ENCODE measurements at regions not wholly inside any gene's neighbourhood (a gene's known extent, or its start where the extent isn't known, plus 50 kb on each side); places are given as distances from the start of the nearest gene placed in this dataset.
"Not testable (repeated sequence)": the region's sequence is repeated elsewhere in the genome, so short reads cannot be mapped to it uniquely, and the experiment has no call there.

DNA sequence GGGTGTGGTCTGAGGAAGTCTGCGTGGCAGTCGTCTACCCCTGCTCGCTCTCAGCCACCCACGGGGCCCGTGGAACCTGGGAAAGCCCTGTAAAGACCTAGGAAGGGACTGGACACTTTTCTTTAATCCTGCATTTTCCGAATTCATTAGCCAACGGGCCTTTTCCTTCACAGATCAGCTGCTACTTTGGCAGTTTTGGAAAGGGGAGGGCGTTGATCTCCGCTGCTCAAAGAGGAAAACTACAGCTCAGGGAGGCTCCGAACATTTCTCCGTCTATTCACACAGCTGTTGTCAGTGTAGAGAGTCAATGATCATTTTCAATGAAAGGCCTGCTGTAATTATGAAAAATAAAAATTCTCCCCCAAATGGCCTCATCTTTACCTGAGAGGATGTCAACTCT is 450.1 kb upstream of the MKI67 start:
- ATAC-seq, result no peak
- H3K36me3 Mint-ChIP-seq, result no peaks in the 10 kb centered on the region

DNA sequence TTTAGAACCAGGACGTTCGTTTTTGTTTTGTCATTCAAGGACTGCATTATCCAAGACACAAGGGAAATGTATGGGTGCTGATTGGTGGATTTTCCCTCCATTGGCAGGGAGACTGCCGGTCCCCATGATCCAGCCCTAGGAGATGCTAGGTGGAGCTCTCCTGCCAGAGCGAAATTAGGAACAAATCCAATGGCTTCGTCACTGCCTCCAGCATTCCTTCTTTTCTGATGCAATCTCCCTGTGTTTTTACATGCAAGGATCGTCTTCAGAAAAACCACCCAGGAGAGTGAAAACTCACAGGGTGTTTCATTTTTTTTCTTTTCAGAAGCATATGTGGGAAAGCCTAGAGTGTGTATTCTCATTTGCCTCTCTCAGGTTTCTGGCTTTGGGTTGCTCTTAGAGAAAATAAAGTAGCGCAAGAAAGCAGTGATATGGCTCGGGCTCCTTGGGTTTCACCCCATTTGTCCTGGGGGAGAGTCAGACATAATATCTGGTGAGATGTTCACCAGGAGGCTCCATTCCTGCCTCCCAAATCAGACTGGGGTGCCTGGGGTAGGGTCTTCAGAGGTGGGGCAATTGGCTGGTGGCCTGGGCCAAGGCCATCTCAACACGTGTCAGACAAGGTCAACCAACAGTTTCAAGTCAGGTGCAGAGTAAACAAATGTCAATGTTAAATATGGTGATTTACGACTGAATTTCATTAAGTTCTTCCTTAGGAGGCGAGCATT is 450.9 kb upstream of the MKI67 start:
- H3K4me1 Mint-ChIP-seq, result no peaks in the 10 kb centered on the region
- no peak overlapping the region for H3K4me3 Mint-ChIP-seq
- no peak overlapping the region for H3K27ac Mint-ChIP-seq
- H3K36me3 Mint-ChIP-seq, result no peaks in the 10 kb centered on the region
- H3K27me3 Mint-ChIP-seq, result no peaks in the 10 kb centered on the region
- CTCF ChIA-PET, result no interaction called here
- no peak for DNase-seq
- H3K9me3 Mint-ChIP-seq (ENCODE audit: low read depth), result no peaks in the 10 kb centered on the region
- ATAC-seq, result no peak

More for the DNA sequence above, 450.1 kb upstream of the MKI67 start:
- Mint-ChIP-seq H3K4me3 (no peak overlapping the region), H3K27ac (no peak overlapping the region), H3K4me1 (no peaks in the 10 kb centered on the region), H3K27me3 (no peaks in the 10 kb centered on the region), H3K9me3 (ENCODE audit: low read depth) (no peaks in the 10 kb centered on the region)
- CTCF ChIA-PET, result no interaction called here
- no peak for DNase-seq

DNA sequence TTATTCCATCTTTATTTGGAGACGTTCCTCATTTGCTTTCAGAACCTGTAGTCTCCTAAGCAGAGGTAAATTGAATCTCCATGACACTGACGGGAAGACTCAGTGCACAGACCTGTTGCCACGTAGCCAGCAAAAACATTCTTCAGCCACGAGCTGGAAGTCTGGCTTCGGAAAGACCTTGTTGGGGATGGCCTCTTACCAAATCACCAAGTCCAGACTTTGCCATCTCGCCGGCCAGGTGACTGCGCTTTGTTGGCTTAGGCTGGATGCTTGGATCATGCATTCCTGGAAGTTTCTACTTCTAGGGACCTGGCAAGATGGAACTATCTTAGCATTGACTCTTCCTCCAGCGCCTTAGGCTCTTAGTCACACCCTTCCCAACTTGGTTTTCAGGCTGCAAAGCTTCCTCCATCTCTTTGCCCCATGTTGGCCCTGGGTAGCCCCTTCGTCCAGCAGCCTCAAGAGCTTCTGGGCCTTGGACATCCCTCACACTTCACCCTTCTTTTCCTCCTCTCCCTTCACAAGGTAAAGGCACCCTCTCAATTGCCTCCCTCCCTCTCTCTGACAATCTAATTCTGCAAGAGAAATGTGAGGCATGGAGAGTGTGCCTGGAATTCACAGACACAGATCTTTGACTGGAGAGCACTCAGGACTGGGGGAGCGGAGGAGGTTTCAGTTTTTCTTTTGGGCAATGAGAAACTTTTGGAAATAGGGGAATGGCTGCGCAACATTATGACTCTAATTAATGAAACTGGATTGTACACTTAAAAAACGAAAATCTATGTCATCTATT is 451.9 kb upstream of the MKI67 start:
- ATAC-seq (no peak), DNase-seq (no peak)
- no peaks in the 10 kb centered on the region for H3K4me1 Mint-ChIP-seq
- no peak overlapping the region for H3K4me3 Mint-ChIP-seq
- H3K27me3 Mint-ChIP-seq, result no peaks in the 10 kb centered on the region
- no peak overlapping the region for H3K27ac Mint-ChIP-seq
- no peaks in the 10 kb centered on the region for H3K9me3 Mint-ChIP-seq (ENCODE audit: low read depth)
- CTCF ChIA-PET, result no interaction called here
- H3K36me3 Mint-ChIP-seq, result no peaks in the 10 kb centered on the region

GRCh38 chr10:128578766-128579165 is 452.5 kb upstream of the MKI67 start:
- H3K4me1 Mint-ChIP-seq, result no peaks in the 10 kb centered on the region
- CTCF ChIA-PET, result no interaction called here
- no peak for DNase-seq

DNA sequence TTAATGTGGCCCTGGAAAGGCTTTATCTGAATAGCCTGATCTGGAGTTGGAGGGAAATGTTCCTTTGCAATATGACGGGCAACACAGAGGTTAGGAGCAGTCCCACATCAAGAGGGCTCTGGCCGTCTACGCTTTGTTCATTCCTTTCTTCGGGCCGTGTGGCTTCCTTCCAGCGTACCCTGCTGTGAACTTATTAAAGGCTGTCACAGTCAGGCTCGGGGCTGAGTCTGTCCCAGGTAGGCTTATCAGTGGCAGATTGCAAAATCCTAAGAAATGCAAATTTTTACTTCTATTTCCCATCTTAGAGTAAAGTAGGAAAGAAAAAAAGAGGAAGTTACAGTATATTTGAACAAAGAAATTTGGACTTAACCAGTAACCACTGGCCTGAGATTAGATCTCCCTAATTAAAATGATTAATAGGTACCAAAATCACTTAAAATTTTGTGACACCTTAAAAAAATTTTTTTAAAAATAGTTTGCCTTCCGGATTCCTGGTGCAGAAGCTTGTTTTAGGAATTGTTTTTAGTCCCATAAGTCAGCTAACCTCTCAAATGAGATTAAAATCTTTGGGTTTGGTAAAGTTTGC is 453.1 kb upstream of the MKI67 start:
- ATAC-seq, result no peak
- CTCF ChIA-PET, result no interaction called here
- Mint-ChIP-seq H3K4me1 (no peaks in the 10 kb centered on the region), H3K27ac (no peak overlapping the region), H3K9me3 (ENCODE audit: low read depth) (no peaks in the 10 kb centered on the region), H3K27me3 (no peaks in the 10 kb centered on the region), H3K36me3 (no peaks in the 10 kb centered on the region), H3K4me3 (no peak overlapping the region)
- DNase-seq, result no peak

More at GRCh38 chr10:128578766-128579165, 452.5 kb upstream of the MKI67 start:
- ATAC-seq, result no peak
- Mint-ChIP-seq H3K27me3 (no peaks in the 10 kb centered on the region), H3K27ac (no peak overlapping the region), H3K4me3 (no peak overlapping the region), H3K36me3 (no peaks in the 10 kb centered on the region), H3K9me3 (ENCODE audit: low read depth) (no peaks in the 10 kb centered on the region)

DNA sequence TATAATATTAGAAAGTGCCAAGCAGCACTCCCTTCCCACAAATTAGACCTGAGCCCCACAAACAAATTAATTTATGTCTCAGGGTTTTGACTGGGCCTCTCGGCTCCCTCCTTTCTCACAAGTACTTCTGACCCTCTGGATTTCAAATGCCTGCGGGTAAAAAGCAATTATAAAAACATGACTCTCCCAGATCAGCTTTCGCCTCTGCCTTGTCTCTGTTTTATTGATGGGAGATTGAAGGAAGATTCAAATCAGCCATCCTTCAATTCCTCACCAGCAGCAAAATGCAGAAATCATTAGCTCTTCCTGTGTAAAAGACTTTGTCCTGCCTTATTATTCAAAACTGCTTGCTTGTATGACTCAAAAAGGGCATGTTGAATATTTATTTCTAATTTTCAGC is 453.7 kb upstream of the MKI67 start:
- H3K27me3 Mint-ChIP-seq, result no peaks in the 10 kb centered on the region
- H3K27ac Mint-ChIP-seq, result no peak overlapping the region
- no peaks in the 10 kb centered on the region for H3K36me3 Mint-ChIP-seq
- CTCF ChIA-PET, result no interaction called here
- H3K4me3 Mint-ChIP-seq, result no peak overlapping the region
- DNase-seq (no peak), ATAC-seq (no peak)
- no peaks in the 10 kb centered on the region for H3K4me1 Mint-ChIP-seq
- H3K9me3 Mint-ChIP-seq (ENCODE audit: low read depth), result no peaks in the 10 kb centered on the region

- DNase-seq; H3K9me3 Mint-ChIP-seq (ENCODE audit: low read depth); H3K36me3 Mint-ChIP-seq; H3K27me3 Mint-ChIP-seq; ATAC-seq; H3K27ac Mint-ChIP-seq; CTCF ChIA-PET; H3K4me3 Mint-ChIP-seq; H3K4me1 Mint-ChIP-seq: not testable (repeated sequence)
Observed at GRCh38 chr10:128583125-128583524, 456.9 kb upstream of the MKI67 start.

GRCh38 chr10:128586599-128586998 is 460.4 kb upstream of the MKI67 start:
- H3K27ac Mint-ChIP-seq; H3K4me1 Mint-ChIP-seq; CTCF ChIA-PET; ATAC-seq; H3K27me3 Mint-ChIP-seq; H3K4me3 Mint-ChIP-seq; H3K36me3 Mint-ChIP-seq; H3K9me3 Mint-ChIP-seq (ENCODE audit: low read depth); DNase-seq: not testable (repeated sequence)

- ATAC-seq, result no peak
- Mint-ChIP-seq H3K27ac (no peak overlapping the region), H3K36me3 (no peaks in the 10 kb centered on the region), H3K4me1 (no peaks in the 10 kb centered on the region), H3K9me3 (ENCODE audit: low read depth) (no peaks in the 10 kb centered on the region), H3K4me3 (no peak overlapping the region), H3K27me3 (no peaks in the 10 kb centered on the region)
- no peak for DNase-seq
- CTCF ChIA-PET, result no interaction called here
Observed at GRCh38 chr10:128587689-128588088, 461.5 kb upstream of the MKI67 start.

DNA sequence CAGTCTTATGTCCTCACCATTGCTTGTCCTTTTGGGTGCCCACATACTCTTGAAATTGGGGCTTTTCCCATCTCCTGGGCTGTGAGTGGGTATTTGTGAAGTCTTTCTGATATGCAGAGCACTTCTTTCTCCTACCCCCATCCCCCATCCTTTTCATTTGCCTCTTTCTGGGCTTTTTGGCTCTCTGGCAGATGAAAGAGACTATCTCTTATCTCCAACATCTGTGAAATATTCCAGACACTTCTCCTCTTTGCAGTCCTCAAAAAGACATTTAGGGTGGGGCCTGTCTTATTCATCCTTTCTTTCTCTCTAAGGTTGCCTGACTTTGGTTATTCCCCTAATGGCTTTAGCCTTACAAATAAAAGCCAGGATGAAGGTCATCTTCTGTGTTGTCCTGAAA is 462.2 kb upstream of the MKI67 start:
- H3K4me3 Mint-ChIP-seq, result no peak overlapping the region
- no peaks in the 10 kb centered on the region for H3K27me3 Mint-ChIP-seq
- no peaks in the 10 kb centered on the region for H3K4me1 Mint-ChIP-seq
- no peak for DNase-seq
- ATAC-seq, result no peak
- no peaks in the 10 kb centered on the region for H3K9me3 Mint-ChIP-seq (ENCODE audit: low read depth)
- no peak overlapping the region for H3K27ac Mint-ChIP-seq
- H3K36me3 Mint-ChIP-seq, result no peaks in the 10 kb centered on the region
- CTCF ChIA-PET, result no interaction called here

DNA sequence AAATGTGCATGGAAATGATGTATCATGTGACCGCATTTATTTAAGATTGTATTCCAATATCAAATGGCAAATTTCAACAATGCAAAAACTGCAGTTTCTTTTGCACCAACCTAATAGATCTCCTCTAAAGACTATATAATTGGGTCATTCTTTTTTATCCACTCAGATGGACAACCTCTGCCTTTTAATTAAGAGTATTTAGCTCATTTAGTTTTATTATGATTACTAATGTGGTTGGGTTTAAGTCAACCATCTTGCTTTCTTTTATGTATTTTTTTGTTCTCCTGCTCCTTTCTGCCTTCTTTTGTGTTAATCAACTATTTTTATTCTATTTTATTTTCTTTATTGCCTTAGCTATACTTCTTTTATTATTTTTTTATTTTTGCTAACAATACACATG is 468.5 kb upstream of the MKI67 start:
- CTCF ChIA-PET, result no interaction called here
- Mint-ChIP-seq H3K27ac (no peak overlapping the region), H3K36me3 (no peaks in the 10 kb centered on the region), H3K4me3 (no peak overlapping the region), H3K27me3 (no peaks in the 10 kb centered on the region), H3K4me1 (no peaks in the 10 kb centered on the region), H3K9me3 (ENCODE audit: low read depth) (peaks cover 2% of the 10 kb centered on the region)
- DNase-seq (no peak), ATAC-seq (no peak)

DNA sequence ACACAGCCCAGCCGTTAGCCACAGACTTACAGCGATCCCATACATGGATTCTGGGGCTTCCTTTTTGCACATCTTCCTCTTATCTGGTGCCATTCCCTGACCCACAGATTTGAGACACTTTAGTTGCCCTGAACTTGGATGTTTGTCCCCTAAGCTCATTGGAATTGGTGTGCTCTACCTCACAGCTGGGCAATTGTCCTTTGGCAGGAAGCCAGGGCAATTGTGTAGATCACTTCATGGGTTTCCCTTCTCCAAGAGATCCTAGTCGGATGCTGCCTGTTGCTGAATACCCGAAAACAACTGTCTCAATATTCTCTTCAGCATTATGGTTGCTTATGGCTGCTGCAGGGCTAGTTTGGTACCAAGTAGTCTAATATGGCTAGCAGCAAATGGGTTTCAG is 470.7 kb upstream of the MKI67 start:
- Mint-ChIP-seq H3K9me3 (ENCODE audit: low read depth) (peaks cover 2% of the 10 kb centered on the region), H3K4me1 (no peaks in the 10 kb centered on the region), H3K4me3 (no peak overlapping the region), H3K27ac (no peak overlapping the region), H3K36me3 (no peaks in the 10 kb centered on the region), H3K27me3 (no peaks in the 10 kb centered on the region)
- CTCF ChIA-PET, result no interaction called here
- ATAC-seq (no peak), DNase-seq (no peak)

DNA sequence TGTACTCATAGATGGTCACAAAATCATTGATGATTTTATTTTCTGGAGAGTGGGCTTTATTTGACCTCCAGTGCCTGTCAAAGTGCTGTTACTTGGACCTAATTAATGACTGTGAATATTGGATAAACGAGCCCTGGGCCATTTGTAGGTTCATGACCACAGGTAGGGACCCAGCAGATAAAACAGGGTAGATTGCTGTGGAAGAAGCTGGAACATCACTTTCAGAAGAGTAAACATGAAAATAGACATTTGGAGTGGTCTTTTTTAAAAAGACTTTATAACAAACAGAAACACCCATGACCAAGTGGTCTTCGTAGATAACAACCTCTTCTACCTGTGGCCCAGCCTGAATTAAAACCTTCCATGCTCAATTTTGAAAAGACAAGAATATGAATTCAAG is 472.8 kb upstream of the MKI67 start:
- Mint-ChIP-seq H3K36me3 (no peaks in the 10 kb centered on the region), H3K9me3 (ENCODE audit: low read depth) (no peaks in the 10 kb centered on the region), H3K27me3 (no peaks in the 10 kb centered on the region), H3K4me1 (no peaks in the 10 kb centered on the region), H3K27ac (no peak overlapping the region), H3K4me3 (no peak overlapping the region)
- no peak for ATAC-seq
- CTCF ChIA-PET, result no interaction called here
- no peak for DNase-seq

DNA sequence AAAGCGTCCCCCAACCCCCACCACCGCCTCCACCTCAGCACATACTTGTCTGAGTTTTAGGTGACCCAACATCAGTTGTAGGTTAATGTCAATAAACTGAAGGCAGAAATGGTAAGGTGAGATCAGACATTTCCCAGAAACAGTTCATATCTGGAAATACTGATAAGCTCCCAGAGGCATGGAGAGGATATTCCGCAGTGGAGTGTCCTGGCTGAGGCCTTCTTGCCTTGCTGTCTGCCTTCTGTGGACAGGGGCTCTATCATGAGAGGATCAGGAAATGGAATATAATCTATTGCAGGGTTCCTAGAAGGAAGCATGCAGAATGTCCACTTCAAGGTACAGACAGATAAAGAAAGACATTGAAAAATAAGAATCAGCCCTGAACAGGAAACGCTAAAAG is 473.3 kb upstream of the MKI67 start:
- no peak for DNase-seq
- Mint-ChIP-seq H3K4me1 (no peaks in the 10 kb centered on the region), H3K4me3 (no peak overlapping the region), H3K27ac (no peak overlapping the region), H3K9me3 (ENCODE audit: low read depth) (no peaks in the 10 kb centered on the region), H3K27me3 (no peaks in the 10 kb centered on the region), H3K36me3 (no peaks in the 10 kb centered on the region)
- no peak for ATAC-seq
- CTCF ChIA-PET, result no interaction called here
